CD4-positive, alpha-beta T cell (primary cell): ENCODE measurements at regions not wholly inside any gene's neighbourhood (a gene's known extent, or its start where the extent isn't known, plus 50 kb on each side); places are given as distances from the start of the nearest gene placed in this dataset.
"Not testable (repeated sequence)": the region's sequence is repeated elsewhere in the genome, so short reads cannot be mapped to it uniquely, and the experiment has no call there.

Experiments
- ATAC-seq: fragments of 200-7000 bp; cut with Tn5 transposase; one replicate; pipeline ENCODE4 v1.10.0; 2022; ENCODE audit warnings: mild to moderate bottlenecking; ENCODE audit not compliant: poor library complexity
- CTCF ChIA-PET: fragments of 350-600 bp; sonication (Branson Sonifier 250); formaldehyde crosslinking; loops from one replicate; lab custom pipeline; 2021; ENCODE audit warnings: antibody characterized with exemption, inconsistent platforms; lab: Charles Lee
- POLR2A ChIA-PET: fragments of 350-600 bp; sonication (Branson Sonifier 250); formaldehyde crosslinking; loops from one replicate; lab custom pipeline; 2021; ENCODE audit warnings: antibody characterized with exemption, inconsistent platforms; lab: Charles Lee
- DNase-seq, 14 experiments: peaks; one replicate each; pipeline ENCODE4 v3.0.0-alpha.2; 2013 to 2020; ENCODE audit warnings: mixed read lengths in 2 of 14
- H3K27ac ChIP-seq, 2 donors: one replicate each; pipeline versions ENCODE4 v1.5.1 to v1.7.0; 2013; ENCODE audit warnings: low read length in 2 of 2, low read depth in 1 of 2, mild to moderate bottlenecking in 1 of 2
- H3K27me3 ChIP-seq, 2 experiments: 1 replicate in 1 of 2; 2 replicates in 1 of 2; pipeline versions ENCODE4 v1.6.1 to v1.7.0; 2013; ENCODE audit warnings: low read length in 2 of 2, control low read depth in 1 of 2, mild to moderate bottlenecking in 1 of 2, moderate library complexity in 1 of 2; ENCODE audit not compliant: insufficient read depth in 2 of 2, control insufficient read depth in 1 of 2
- H3K36me3 ChIP-seq: one replicate; pipeline ENCODE4 v1.6.1; 2013; ENCODE audit warnings: low read length, control low read depth; ENCODE audit not compliant: insufficient read depth
- H3K4me1 ChIP-seq: one replicate; pipeline ENCODE4 v1.6.1; 2013; ENCODE audit warnings: low read length, control low read depth; ENCODE audit not compliant: insufficient read depth
- H3K4me3 ChIP-seq: one replicate; pipeline ENCODE4 v1.5.1; 2013; ENCODE audit warnings: mild to moderate bottlenecking, low read length, moderate library complexity
- H3K9me3 ChIP-seq, 2 experiments: 1 replicate in 1 of 2; 2 replicates in 1 of 2; pipeline versions ENCODE4 v1.6.1 to v1.7.0; 2013; ENCODE audit warnings: low read length in 2 of 2, mild to moderate bottlenecking in 2 of 2, control low read depth in 1 of 2, moderate library complexity in 1 of 2; ENCODE audit not compliant: control insufficient read depth in 1 of 2, insufficient read depth in 1 of 2
- H3K27ac Mint-ChIP-seq: one replicate; pipeline ENCODE4 v1.8.0; 2020; ENCODE audit warnings: mixed read lengths
- H3K27me3 Mint-ChIP-seq: one replicate; pipeline ENCODE4 v1.8.0; 2021; ENCODE audit warnings: mixed read lengths
- H3K36me3 Mint-ChIP-seq: one replicate; pipeline ENCODE4 v1.8.0; 2021; ENCODE audit warnings: low read depth, mixed read lengths
- H3K4me1 Mint-ChIP-seq: one replicate; pipeline ENCODE4 v1.8.0; 2021; ENCODE audit warnings: low read depth, mixed read lengths
- H3K4me3 Mint-ChIP-seq: one replicate; pipeline ENCODE4 v1.8.0; 2020; ENCODE audit warnings: mild to moderate bottlenecking, mixed read lengths
- H3K9me3 Mint-ChIP-seq: one replicate; pipeline ENCODE4 v1.8.0; 2020; ENCODE audit warnings: mixed read lengths
- CTCF ChIP-seq: fragments of 200-600 bp; IDR thresholded peaks from one replicate; pipeline ENCODE4 v1.8.0; 2022; ENCODE audit warnings: antibody characterized with exemption, mild to moderate bottlenecking
- intact Hi-C, 2 experiments: fragments of 100-400 bp; cut with DNase I in 1 of 2; cut with micrococcal nuclease in 1 of 2; formaldehyde crosslinking; loops; one replicate each; pipeline versions ENCODE4 v1.15.1 to v1.9.0; 2023 to 2025; cut with DNase I, micrococcal nuclease

GRCh38 chr12:114152066-114152465 is 185.9 kb upstream of the RBM19 start:
- CTCF ChIA-PET = no interaction called here
- no peaks in the 10 kb centered on the region for H3K4me1 ChIP-seq
- no peaks in the 10 kb centered on the region for H3K36me3 Mint-ChIP-seq
- POLR2A ChIA-PET = no interaction called here
- H3K27me3 ChIP-seq = no peaks in the 10 kb centered on the region
- no peak overlapping the region for H3K27ac ChIP-seq
- H3K27ac Mint-ChIP-seq = no peak overlapping the region
- H3K9me3 ChIP-seq = no peaks in the 10 kb centered on the region
- intact Hi-C loops = no loop called here
- no peak for ATAC-seq
- H3K27me3 Mint-ChIP-seq = peaks cover 3% of the 10 kb centered on the region
- no peak for TF ChIP-seq CTCF
- no peaks in the 10 kb centered on the region for H3K9me3 Mint-ChIP-seq
- H3K4me3 Mint-ChIP-seq = no peak overlapping the region
- H3K4me1 Mint-ChIP-seq = no peaks in the 10 kb centered on the region
- H3K4me3 ChIP-seq = no peak overlapping the region
- no peak for DNase-seq
- no peaks in the 10 kb centered on the region for H3K36me3 ChIP-seq

- H3K27ac Mint-ChIP-seq, H3K36me3 Mint-ChIP-seq, H3K36me3 ChIP-seq, H3K27me3 ChIP-seq, H3K4me3 ChIP-seq, H3K9me3 Mint-ChIP-seq, H3K4me1 ChIP-seq, ATAC-seq, POLR2A ChIA-PET, CTCF ChIA-PET, H3K27ac ChIP-seq, intact Hi-C loops, H3K4me3 Mint-ChIP-seq, H3K4me1 Mint-ChIP-seq, DNase-seq, H3K9me3 ChIP-seq, H3K27me3 Mint-ChIP-seq: not testable (repeated sequence)
Measured at GRCh38 chr12:114150584-114150983, 184.5 kb upstream of the RBM19 start.

DNA sequence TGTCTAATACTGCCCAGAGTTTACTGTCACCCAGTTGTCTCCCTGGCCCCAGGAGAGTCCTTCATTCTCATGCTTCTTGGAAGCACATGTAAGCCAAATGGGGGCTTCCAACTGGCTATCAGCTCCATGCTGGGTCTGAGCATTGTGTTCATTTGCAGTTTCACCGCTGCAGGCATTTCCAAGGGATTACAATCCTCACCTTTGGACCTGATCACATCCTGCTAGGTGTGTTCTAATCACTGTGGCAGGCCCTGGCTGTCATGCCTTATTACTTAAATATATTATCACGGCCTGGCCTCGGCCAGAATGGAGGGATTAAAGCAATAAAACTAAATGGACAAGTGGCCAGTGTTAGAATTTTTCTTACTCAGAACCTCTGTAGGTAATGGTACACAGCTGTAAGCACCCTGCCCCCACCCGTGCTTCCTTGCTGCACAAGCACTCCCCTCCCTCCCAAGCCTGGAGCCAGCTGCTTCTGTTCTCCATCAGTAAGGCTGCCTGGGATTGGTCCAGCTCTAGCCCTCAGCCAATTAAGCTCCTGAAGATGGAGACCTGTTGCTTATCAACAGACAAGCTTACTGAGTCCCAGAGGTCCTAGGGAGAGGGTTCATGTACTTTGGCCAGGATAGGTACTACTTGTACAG is 175.9 kb upstream of the RBM19 start:
- DNase-seq (no peak), ATAC-seq (no peak)
- Mint-ChIP-seq H3K27ac (no peak overlapping the region), H3K27me3 (peaks cover 10% of the 10 kb centered on the region), H3K4me3 (no peak overlapping the region), H3K9me3 (no peaks in the 10 kb centered on the region), H3K4me1 (no peaks in the 10 kb centered on the region), H3K36me3 (no peaks in the 10 kb centered on the region)
- Histone ChIP-seq H3K4me1 (no peaks in the 10 kb centered on the region), H3K27ac (no peak overlapping the region), H3K36me3 (no peaks in the 10 kb centered on the region), H3K27me3 (peaks cover 0 to 3% of the 10 kb centered on the region in 2 experiments), H3K4me3 (no peak overlapping the region), H3K9me3 (peaks cover 0 to 4% of the 10 kb centered on the region in 2 experiments)
- POLR2A ChIA-PET = no interaction called here
- TF ChIP-seq CTCF = no peak
- intact Hi-C loops = no loop called here
- CTCF ChIA-PET = interaction anchor here (1.3 kb wide), 1 partner anchor 11 kb away, joined by 3 read pairs; no protein-coding TSS in a partner anchor

GRCh38 chr12:114140576-114140975 is 174.5 kb upstream of the RBM19 start:
- peaks cover 0 to 3% of the 10 kb centered on the region in 2 experiments for H3K27me3 ChIP-seq
- Mint-ChIP-seq H3K9me3 (no peaks in the 10 kb centered on the region), H3K4me3 (no peak overlapping the region), H3K4me1 (no peaks in the 10 kb centered on the region), H3K36me3 (no peaks in the 10 kb centered on the region), H3K27me3 (peaks cover 8% of the 10 kb centered on the region), H3K27ac (no peak overlapping the region)
- no peak overlapping the region for H3K4me3 ChIP-seq
- CTCF ChIA-PET = interaction anchor here (1.3 kb wide), 1 partner anchor 12 kb away, joined by 3 read pairs; no protein-coding TSS in a partner anchor
- no peaks in the 10 kb centered on the region for H3K36me3 ChIP-seq
- no peak for ATAC-seq
- POLR2A ChIA-PET = no interaction called here
- no peak overlapping the region for H3K27ac ChIP-seq
- peaks cover 0 to 4% of the 10 kb centered on the region in 2 experiments for H3K9me3 ChIP-seq
- intact Hi-C loops = no loop called here
- no peak for TF ChIP-seq CTCF
- H3K4me1 ChIP-seq = no peaks in the 10 kb centered on the region
- DNase-seq = no peak
